ENCODE measurements at regions not wholly inside any gene's neighbourhood (a gene's known extent, or its start where the extent isn't known, plus 50 kb on each side); places are given as distances from the start of the nearest gene placed in this dataset.

DNA sequence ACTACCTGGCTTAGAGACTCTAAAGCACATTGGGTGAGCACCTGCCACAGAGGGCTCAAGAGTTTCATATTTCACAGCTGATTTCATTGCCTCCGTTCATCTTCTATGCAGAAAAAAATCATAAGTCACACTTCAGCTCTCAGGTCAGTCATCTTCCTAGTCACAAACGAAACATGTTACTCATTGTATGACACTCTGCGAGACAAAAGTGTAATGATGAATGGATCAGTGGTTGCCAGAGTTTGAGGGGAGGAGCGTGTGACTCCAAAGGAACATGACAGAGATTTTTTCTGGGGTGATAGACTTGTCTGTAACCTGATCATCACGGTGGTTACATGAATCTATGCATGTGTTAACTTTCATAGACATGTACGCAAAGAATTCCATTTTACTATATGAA, 195.2 kb upstream of the CNTNAP4 start:
- TF ChIP-seq, protein P1, sequence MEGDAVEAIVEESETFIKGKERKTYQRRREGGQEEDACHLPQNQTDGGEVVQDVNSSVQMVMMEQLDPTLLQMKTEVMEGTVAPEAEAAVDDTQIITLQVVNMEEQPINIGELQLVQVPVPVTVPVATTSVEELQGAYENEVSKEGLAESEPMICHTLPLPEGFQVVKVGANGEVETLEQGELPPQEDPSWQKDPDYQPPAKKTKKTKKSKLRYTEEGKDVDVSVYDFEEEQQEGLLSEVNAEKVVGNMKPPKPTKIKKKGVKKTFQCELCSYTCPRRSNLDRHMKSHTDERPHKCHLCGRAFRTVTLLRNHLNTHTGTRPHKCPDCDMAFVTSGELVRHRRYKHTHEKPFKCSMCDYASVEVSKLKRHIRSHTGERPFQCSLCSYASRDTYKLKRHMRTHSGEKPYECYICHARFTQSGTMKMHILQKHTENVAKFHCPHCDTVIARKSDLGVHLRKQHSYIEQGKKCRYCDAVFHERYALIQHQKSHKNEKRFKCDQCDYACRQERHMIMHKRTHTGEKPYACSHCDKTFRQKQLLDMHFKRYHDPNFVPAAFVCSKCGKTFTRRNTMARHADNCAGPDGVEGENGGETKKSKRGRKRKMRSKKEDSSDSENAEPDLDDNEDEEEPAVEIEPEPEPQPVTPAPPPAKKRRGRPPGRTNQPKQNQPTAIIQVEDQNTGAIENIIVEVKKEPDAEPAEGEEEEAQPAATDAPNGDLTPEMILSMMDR (IDR thresholded peaks at IDR 0.05) = no peak
- TF ChIP-seq POLR2A (IDR thresholded peaks at IDR 0.05) (no peak), EP300 (IDR thresholded peaks at IDR 0.05) (no peak)
